Astrocyte (in vitro differentiated cells and primary cell): ENCODE measurements at regions not wholly inside any gene's neighbourhood (a gene's known extent, or its start where the extent isn't known, plus 50 kb on each side); places are given as distances from the start of the nearest gene placed in this dataset.
"Not testable (repeated sequence)": the region's sequence is repeated elsewhere in the genome, so short reads cannot be mapped to it uniquely, and the experiment has no call there.

Experiments
- DNase-seq: peaks from one replicate; pipeline ENCODE4 v3.0.0-alpha.2; 2010; ENCODE audit warnings: low read depth
- FAIRE-seq: peaks from 2 replicates; lab custom pipeline; 2011; peaks lifted over from hg19 to GRCh38; lab: Jason Lieb, UNC
- H2AFZ ChIP-seq: 2 replicates; pipeline ENCODE4 v1.6.0; 2012; ENCODE audit warnings: low read depth, low read length, inconsistent platforms
- H3K27ac ChIP-seq: 2 replicates; pipeline ENCODE4 v1.5.1; 2011; ENCODE audit warnings: low read depth, low read length, inconsistent platforms
- H3K27me3 ChIP-seq: 2 replicates; pipeline ENCODE4 v1.6.0; 2011; ENCODE audit warnings: low read length, inconsistent platforms; ENCODE audit not compliant: insufficient read depth
- H3K36me3 ChIP-seq: 2 replicates; pipeline ENCODE4 v1.5.1; 2011; ENCODE audit warnings: low read length, inconsistent platforms; ENCODE audit not compliant: insufficient read depth
- H3K4me1 ChIP-seq: 2 replicates; pipeline ENCODE4 v1.5.1; 2011; ENCODE audit warnings: low read length, inconsistent platforms; ENCODE audit not compliant: insufficient read depth
- H3K4me2 ChIP-seq: 2 replicates; pipeline ENCODE4 v1.6.0; 2012; ENCODE audit warnings: low read length, inconsistent platforms
- H3K4me3 ChIP-seq: 2 replicates; pipeline ENCODE4 v1.5.1; 2011; ENCODE audit warnings: low read depth, mild to moderate bottlenecking, low read length, inconsistent platforms; ENCODE audit not compliant: insufficient read depth
- H3K79me2 ChIP-seq: 2 replicates; pipeline ENCODE4 v1.6.0; 2012; ENCODE audit warnings: mild to moderate bottlenecking, low read length, inconsistent platforms; ENCODE audit not compliant: insufficient read depth
- H3K9ac ChIP-seq: 2 replicates; pipeline ENCODE4 v1.6.0; 2012; ENCODE audit warnings: mild to moderate bottlenecking, low read length, inconsistent platforms
- H3K9me3 ChIP-seq: 2 replicates; pipeline ENCODE4 v1.5.1; 2012; ENCODE audit warnings: low read depth, mild to moderate bottlenecking, low read length, inconsistent platforms; ENCODE audit not compliant: insufficient read depth
- H4K20me1 ChIP-seq: 2 replicates; pipeline ENCODE4 v1.6.0; 2012; ENCODE audit warnings: low read length, inconsistent platforms; ENCODE audit not compliant: insufficient read depth
- H3K27ac Mint-ChIP-seq: one replicate; pipeline ENCODE4 v1.8.0; 2021; ENCODE audit warnings: mild to moderate bottlenecking, mixed read lengths; ENCODE audit not compliant: unreplicated experiment
- H3K27me3 Mint-ChIP-seq: one replicate; pipeline ENCODE4 v1.8.0; 2021; ENCODE audit warnings: low read depth, mixed read lengths; ENCODE audit not compliant: unreplicated experiment
- H3K36me3 Mint-ChIP-seq: one replicate; pipeline ENCODE4 v1.8.0; 2021; ENCODE audit warnings: low read depth, mixed read lengths; ENCODE audit not compliant: unreplicated experiment
- H3K4me1 Mint-ChIP-seq: one replicate; pipeline ENCODE4 v1.8.0; 2021; ENCODE audit warnings: low read depth, mixed read lengths; ENCODE audit not compliant: unreplicated experiment
- H3K4me3 Mint-ChIP-seq: one replicate; pipeline ENCODE4 v1.8.0; 2021; ENCODE audit warnings: mild to moderate bottlenecking, moderate library complexity, mixed read lengths; ENCODE audit not compliant: unreplicated experiment
- H3K9me3 Mint-ChIP-seq: one replicate; pipeline ENCODE4 v1.8.0; 2021; ENCODE audit warnings: mild to moderate bottlenecking, mixed read lengths; ENCODE audit not compliant: unreplicated experiment
- CTCF ChIP-seq: IDR thresholded peaks from 2 replicates; pipeline ENCODE4 v1.5.1; 2011; ENCODE audit warnings: low read depth, mild to moderate bottlenecking, inconsistent platforms, low read length, moderate library complexity; ENCODE audit not compliant: insufficient read depth
- EZH2 ChIP-seq: IDR thresholded peaks from 2 replicates; pipeline ENCODE4 v1.6.1; 2012; ENCODE audit warnings: mild to moderate bottlenecking, low read length, inconsistent platforms; ENCODE audit not compliant: insufficient read depth

DNA sequence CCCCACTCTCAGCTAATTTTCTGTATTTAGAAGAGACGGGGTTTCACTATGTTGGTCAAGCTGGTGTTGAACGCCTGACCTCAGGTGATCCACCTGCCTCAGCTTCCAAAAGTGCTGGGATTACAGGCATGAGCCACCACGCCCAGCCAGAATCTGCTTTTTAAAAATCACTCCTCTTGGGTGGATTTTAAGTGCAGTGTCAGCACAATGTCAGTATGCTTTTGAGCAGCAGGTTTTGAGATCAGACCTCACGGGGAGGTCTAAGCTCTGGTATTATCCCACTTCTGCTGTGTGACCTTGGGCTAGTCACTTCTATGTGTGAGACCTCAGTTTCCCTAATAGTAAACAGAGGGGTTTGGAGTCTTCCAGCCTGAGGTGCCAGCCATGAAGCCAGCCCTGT, 51.8 kb upstream of the GSC start:
- DNase-seq (no peak), FAIRE-seq (no peak)
- Mint-ChIP-seq H3K9me3 (peaks cover 18% of the 10 kb centered on the region), H3K36me3 (no peaks in the 10 kb centered on the region), H3K27me3 (peaks cover 28% of the 10 kb centered on the region), H3K4me3 (no peak overlapping the region), H3K27ac (no peak overlapping the region), H3K4me1 (peaks cover 9% of the 10 kb centered on the region)
- Histone ChIP-seq H2AFZ (no peak overlapping the region), H4K20me1 (no peaks in the 10 kb centered on the region), H3K27me3 (no peaks in the 10 kb centered on the region), H3K79me2 (no peaks in the 10 kb centered on the region), H3K27ac (no peak overlapping the region), H3K4me3 (no peak overlapping the region), H3K4me1 (no peaks in the 10 kb centered on the region), H3K36me3 (no peaks in the 10 kb centered on the region), H3K4me2 (no peak overlapping the region), H3K9ac (no peak overlapping the region), H3K9me3 (peaks cover 2% of the 10 kb centered on the region)
- no peak for TF ChIP-seq CTCF
- no peak for TF ChIP-seq EZH2

DNA sequence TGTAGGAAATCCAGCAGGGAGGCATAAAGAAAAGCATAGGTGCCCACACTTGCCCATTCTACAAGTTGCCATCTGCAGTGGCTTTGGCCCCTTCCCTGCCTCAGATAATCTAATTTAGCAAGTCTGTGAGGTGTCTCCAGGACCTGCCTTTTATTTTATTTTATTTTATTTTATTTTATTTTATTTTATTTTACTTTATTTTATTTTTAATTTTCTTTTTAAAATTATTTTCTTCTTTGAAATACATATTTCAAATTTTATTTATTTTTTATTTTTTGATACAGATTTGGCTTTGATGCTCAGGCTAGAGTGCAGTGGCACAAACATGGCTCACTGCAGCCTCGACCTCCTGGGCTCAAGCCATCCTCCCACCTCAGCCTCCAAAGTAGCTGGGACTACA, 51.0 kb upstream of the GSC start:
- H3K4me1 Mint-ChIP-seq, H3K36me3 ChIP-seq, H3K4me1 ChIP-seq, H3K27ac Mint-ChIP-seq, H3K27ac ChIP-seq, H4K20me1 ChIP-seq, H3K79me2 ChIP-seq, FAIRE-seq, H3K9me3 ChIP-seq, H3K4me3 ChIP-seq, H3K27me3 ChIP-seq, H3K4me2 ChIP-seq, H3K36me3 Mint-ChIP-seq, H3K9ac ChIP-seq, H2AFZ ChIP-seq, DNase-seq, H3K4me3 Mint-ChIP-seq: not testable (repeated sequence)
- H3K9me3 Mint-ChIP-seq = peaks cover 20% of the 10 kb centered on the region
- peaks cover 29% of the 10 kb centered on the region for H3K27me3 Mint-ChIP-seq
